ENCODE measurements at regions not wholly inside any gene's neighbourhood (a gene's known extent, or its start where the extent isn't known, plus 50 kb on each side); places are given as distances from the start of the nearest gene placed in this dataset.

- ATAC-seq (peak in 1 of 2 donors; percentile 76), DNase-seq (ENCODE audit: low spot score in 2 of 2) (no peak)
- H3K9me3 Mint-ChIP-seq, result no peaks in the 10 kb centered on the region
- H3K36me3 Mint-ChIP-seq, result peaks cover 0 to 5% of the 10 kb centered on the region in 2 donors
- H3K27ac Mint-ChIP-seq, result peak overlapping the region in 1 of 2 donors; percentile 37
These were observed 53.1 kb upstream of the TRIM67 start for GRCh38 chr1:231108516-231109302.

DNA sequence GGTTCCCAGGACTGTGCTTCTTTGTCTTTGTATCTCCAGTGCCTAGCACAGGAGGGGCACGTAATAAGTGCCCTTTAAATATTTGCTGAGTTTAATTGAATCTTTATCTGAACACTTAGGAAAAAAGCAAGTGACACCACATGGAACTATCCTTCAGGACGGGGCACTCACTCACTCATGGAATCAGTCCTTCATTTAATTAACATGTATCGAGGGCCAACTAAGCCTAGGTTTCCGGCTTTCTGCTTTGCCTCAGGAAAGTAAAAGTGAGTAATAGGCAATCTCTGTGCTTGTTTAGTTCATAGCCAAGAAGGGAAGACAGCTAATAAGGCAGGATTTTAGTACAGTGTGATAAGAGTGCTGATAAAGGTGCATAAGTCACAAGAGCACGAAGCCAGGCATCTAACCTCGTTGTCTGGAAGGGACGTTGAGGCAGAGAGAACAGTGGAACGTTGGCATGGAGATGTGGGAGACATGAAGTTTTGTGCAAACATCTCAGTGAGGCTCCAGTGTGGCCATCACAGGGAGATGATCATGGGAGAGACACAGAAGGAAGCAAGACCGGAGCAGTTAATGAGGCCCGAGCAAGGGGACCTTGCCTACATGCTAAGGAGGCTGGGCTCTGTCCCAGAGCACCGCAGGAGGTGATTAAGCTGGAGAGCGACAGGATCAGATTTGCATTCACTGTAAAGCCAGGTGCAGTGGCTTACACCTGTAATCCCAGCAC, 54.1 kb upstream of the TRIM67 start:
- H3K27ac Mint-ChIP-seq, result peak overlapping the region in 1 of 2 donors; percentile 32
- H3K36me3 Mint-ChIP-seq, result peaks cover 0 to 5% of the 10 kb centered on the region in 2 donors
- DNase-seq (ENCODE audit: low spot score in 2 of 2) (no peak), ATAC-seq (no peak)
- no peaks in the 10 kb centered on the region for H3K9me3 Mint-ChIP-seq

DNA sequence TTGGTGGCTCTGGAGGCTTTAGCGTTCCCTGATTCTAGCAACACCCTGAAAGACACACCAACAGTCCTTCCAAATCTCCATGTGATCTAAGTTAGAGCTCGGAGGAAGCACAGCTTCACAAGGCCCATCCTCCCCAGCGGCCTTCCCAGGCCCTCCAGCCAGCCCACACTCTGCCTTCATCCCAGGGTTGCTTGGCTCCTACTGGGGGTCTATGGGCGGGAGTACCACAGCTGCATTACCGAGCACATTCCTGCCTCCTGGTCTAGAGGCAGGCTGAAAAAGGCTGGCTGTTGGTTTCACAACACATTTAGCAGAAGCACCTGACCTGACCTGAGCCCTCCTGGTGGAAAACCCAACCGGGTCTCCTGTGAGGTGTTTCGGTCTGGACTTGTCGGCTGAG, 54.7 kb upstream of the TRIM67 start:
- no peak for ATAC-seq
- Mint-ChIP-seq H3K27ac (no peak overlapping the region), H3K36me3 (peaks cover 0 to 5% of the 10 kb centered on the region in 2 donors), H3K9me3 (no peaks in the 10 kb centered on the region)
- no peak for DNase-seq (ENCODE audit: low spot score in 2 of 2)

- no peaks in the 10 kb centered on the region for H3K36me3 Mint-ChIP-seq
These were observed 55.5 kb upstream of the TRIM67 start for GRCh38 chr1:231106347-231106746.

DNA sequence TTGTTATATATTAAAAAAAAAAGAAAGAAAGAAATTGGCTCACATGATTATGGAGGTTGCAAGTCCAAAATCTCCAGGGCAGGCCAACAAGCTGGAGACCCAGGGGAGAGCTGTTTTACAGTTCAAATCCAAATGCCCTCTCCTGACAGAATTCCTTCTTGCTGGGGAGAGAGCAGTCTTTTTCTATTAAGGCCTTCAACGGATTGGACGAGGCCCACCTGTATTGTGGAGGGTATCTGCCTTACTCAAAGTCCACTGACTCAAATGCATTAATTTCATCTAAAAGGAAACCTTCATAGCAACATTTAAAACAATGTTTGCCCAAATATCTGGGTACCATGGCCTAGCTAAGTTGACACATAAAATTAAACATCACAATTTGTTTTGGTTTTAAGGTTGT, 56.9 kb upstream of the TRIM67 start:
- no peak for ATAC-seq
- Mint-ChIP-seq H3K36me3 (no peaks in the 10 kb centered on the region), H3K9me3 (no peaks in the 10 kb centered on the region), H3K27ac (no peak overlapping the region)
- DNase-seq (ENCODE audit: low spot score in 2 of 2), result no peak

More at GRCh38 chr1:231106347-231106746, 55.5 kb upstream of the TRIM67 start:
- DNase-seq (ENCODE audit: low spot score in 2 of 2) (no peak), ATAC-seq (no peak)
- H3K27ac Mint-ChIP-seq, result no peak overlapping the region
- H3K9me3 Mint-ChIP-seq, result no peaks in the 10 kb centered on the region

DNA sequence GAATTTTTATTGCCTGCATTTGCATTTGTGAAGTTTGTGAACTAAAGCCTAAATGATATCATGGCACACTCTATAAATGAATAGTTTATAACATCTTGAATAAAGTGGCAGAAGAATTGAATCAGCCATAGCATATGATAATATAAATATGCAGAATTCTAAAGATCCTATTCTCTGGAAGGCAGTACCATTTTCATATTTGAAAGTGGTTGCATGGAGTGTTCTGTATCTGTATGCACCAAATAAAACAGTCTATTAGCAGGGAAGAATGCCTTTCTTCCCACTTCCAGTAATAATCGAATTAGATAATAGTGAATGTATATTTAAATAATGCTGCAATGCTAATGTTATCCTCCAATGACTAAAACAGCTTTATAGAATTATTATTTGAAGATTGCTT, 57.9 kb upstream of the TRIM67 start:
- DNase-seq (ENCODE audit: low spot score in 2 of 2) (no peak), ATAC-seq (no peak)
- Mint-ChIP-seq H3K9me3 (no peaks in the 10 kb centered on the region), H3K36me3 (no peaks in the 10 kb centered on the region), H3K27ac (no peak overlapping the region)

DNA sequence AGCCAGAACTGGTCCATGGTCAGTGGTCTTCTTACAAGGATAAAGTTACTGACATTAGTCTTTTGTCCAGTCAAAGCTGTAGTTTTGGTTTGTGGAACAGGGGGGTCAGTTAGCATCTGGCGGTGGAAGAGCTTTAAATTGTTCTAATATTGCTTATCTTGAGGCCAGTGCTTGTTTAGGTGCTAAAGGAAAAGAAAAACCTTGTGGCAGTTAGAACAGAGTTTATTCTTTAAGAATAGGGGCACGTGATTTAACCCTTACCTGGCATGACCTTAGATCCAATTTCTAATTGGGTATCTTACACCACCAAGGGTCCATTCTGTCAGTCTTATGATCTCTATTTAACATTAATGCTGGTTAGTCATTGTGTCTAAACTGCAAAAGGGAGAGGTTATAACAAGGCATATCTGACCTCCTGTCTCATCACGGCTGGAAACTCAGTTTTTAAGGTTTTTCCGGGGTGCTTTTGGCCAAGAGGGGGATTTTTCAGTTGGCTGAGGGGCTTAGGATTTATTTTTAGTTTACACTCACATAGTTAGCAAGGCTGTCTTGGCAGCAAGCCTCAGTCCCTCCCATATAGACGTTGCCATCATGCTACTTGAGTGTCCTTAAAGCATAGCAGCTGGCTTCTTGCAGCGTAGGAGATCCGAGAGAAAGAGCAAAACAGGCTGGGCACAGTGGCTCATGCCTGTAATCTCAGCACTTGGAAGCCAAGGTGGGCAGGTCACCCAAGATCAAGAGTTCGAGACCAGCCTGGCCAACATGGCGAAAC, 60.1 kb upstream of the FAM89A start:
- ATAC-seq, result no peak
- no peak overlapping the region for H3K27ac Mint-ChIP-seq
- H3K9me3 Mint-ChIP-seq, result no peaks in the 10 kb centered on the region

DNA sequence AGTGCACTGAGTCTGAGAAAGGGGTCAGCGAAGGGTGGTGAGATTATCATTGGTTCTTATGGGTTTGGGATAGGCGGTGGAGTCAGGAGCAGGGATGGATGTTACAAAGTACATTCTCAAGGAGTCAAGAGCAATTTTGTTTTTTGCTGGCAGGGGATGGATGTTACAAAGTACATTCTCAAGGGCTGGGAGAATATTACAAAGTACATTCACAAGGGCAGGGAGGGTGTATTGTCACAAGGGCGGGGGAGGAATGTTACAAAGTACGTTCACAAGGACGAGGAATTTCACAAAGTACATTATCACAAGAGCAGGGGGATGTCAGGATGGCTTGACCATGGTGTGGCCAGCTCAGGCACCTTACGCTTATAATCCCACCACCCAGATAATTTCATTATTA, 59.3 kb upstream of the FAM89A start:
- ATAC-seq, result no peak
- Mint-ChIP-seq H3K36me3 (no peaks in the 10 kb centered on the region), H3K9me3 (no peaks in the 10 kb centered on the region), H3K27ac (no peak overlapping the region)
- no peak for DNase-seq (ENCODE audit: low spot score in 2 of 2)

More for the DNA sequence above, 60.1 kb upstream of the FAM89A start:
- DNase-seq (ENCODE audit: low spot score in 2 of 2), result no peak
- H3K36me3 Mint-ChIP-seq, result no peaks in the 10 kb centered on the region

GRCh38 chr1:231095595-231095994, 55.5 kb upstream of the FAM89A start:
- Mint-ChIP-seq H3K27ac (no peak overlapping the region), H3K9me3 (no peaks in the 10 kb centered on the region), H3K36me3 (no peaks in the 10 kb centered on the region)
- DNase-seq (ENCODE audit: low spot score in 2 of 2) (no peak), ATAC-seq (no peak)

GRCh38 chr1:231094421-231094820, 54.4 kb upstream of the FAM89A start:
- DNase-seq (ENCODE audit: low spot score in 2 of 2) (no peak), ATAC-seq (no peak)
- Mint-ChIP-seq H3K36me3 (no peaks in the 10 kb centered on the region), H3K27ac (no peak overlapping the region), H3K9me3 (no peaks in the 10 kb centered on the region)

DNA sequence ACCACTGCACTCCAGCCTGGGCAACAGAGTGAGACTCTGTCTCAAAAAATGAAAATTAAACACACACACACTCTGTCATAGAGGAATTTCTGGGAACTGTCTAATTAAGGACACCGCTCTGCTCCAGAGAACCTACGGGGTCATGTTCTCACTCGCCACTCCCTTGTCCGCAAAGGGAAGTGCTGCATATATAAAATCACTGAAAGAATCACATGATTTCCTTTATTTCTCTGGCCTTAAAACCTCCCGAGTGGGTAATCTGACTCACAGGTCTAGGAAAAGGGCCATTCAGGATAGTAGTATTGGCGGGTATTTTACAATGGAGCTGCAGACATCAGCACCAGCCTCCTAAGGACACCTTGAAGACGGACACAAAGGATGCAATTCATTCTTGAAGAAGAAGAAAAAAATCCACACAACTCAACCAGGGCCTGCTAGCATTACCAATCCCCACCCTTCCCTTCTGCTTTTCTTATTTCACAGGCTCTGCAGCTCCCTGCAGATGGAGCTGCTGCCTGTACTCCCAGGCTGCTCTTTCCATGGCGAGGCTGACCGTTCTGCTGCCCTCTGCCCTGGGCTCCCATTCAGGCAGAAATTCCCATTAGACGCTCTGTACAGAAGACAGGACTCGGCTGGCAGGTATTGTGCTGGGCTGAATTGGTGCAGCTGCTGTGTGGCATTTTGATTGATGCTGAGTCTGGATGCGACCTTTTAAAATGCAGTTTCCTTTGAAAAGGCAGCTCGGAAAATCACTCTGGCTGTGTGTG, 53.3 kb upstream of the FAM89A start:
- no peaks in the 10 kb centered on the region for H3K36me3 Mint-ChIP-seq
- no peak overlapping the region for H3K27ac Mint-ChIP-seq
- DNase-seq (ENCODE audit: low spot score in 2 of 2) (no peak), ATAC-seq (no peak)
- H3K9me3 Mint-ChIP-seq, result no peaks in the 10 kb centered on the region

DNA sequence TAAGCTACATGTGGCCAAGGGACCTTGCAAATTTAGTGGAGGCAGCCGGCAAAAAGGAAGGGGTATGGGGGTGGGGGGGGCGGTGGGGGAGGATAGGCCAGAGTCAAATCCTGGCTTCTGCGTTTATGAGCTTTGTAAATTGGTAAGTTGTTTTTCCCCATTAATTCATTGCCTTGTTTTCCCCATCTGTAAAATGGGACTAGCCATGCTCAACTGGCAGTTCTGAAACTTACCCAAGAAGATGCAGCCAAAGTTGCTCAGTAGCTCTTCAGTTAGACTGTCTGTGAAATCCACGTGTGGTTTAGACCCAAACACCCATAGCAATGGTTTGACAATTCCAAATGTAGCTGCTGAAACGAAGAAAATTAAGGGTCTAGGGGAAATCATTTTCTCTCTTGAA, 52.3 kb upstream of the FAM89A start:
- ATAC-seq, result no peak

GRCh38 chr1:231091831-231092301, 51.8 kb upstream of the FAM89A start:
- no peak overlapping the region for H3K27ac Mint-ChIP-seq
- ATAC-seq, result peak; percentile 24 to 56
- DNase-seq (ENCODE audit: low spot score in 2 of 2), result peak in 1 of 2 donors; percentile 54
- no peaks in the 10 kb centered on the region for H3K36me3 Mint-ChIP-seq
- H3K9me3 Mint-ChIP-seq, result no peaks in the 10 kb centered on the region

More for the DNA sequence above, 52.3 kb upstream of the FAM89A start:
- no peaks in the 10 kb centered on the region for H3K36me3 Mint-ChIP-seq
- DNase-seq (ENCODE audit: low spot score in 2 of 2), result no peak
- no peak overlapping the region for H3K27ac Mint-ChIP-seq
- no peaks in the 10 kb centered on the region for H3K9me3 Mint-ChIP-seq

DNA sequence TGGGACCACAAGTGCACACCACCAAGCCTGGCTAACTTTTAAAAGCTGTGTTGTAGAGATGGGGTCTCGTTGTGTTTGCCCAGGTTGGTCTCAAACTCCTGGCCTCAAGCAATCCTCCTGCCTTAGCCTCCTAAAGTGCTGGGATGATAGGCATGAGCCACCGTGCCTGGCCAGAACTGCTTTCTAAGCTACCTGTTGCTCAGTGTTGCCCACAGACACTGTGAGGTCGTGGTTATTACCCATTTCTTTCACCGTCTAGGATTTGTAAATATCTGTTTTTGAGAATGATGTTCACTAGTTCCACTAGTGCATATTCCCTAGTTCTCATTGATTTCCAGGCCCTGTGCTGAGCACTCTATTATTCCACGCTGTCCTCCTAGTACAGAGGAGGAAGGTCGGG, 51.4 kb upstream of the FAM89A start:
- Mint-ChIP-seq H3K27ac (no peak overlapping the region), H3K9me3 (no peaks in the 10 kb centered on the region), H3K36me3 (no peaks in the 10 kb centered on the region)
- DNase-seq (ENCODE audit: low spot score in 2 of 2) (no peak), ATAC-seq (no peak)

Data from activated naive CD4-positive, alpha-beta T cell treated with anti-CD3 and anti-CD28 coated beads, Interleukin-2, amount 50 U/mL, for 72 hours (primary cell).